A673 (cell line): ENCODE measurements at regions not wholly inside any gene's neighbourhood (a gene's known extent, or its start where the extent isn't known, plus 50 kb on each side); places are given as distances from the start of the nearest gene placed in this dataset.
A peak's percentile ranks its signal among the peaks of the same experiment; 100 is the strongest.

ENCODE experiments used
- BruUV-seq: library from RNA; stranded (reverse); fragments of 400-500 nt; replicated peaks from 2 replicates; lab custom pipeline; 2021; lab: Mats Ljungman, UMichigan
- CTCF ChIA-PET: fragments of 300-600 bp; sonication (Branson Sonifier 250); formaldehyde crosslinking; loops from one replicate; lab custom pipeline; 2022; ENCODE audit warnings: antibody characterized with exemption; lab: Charles Lee
- POLR2A ChIA-PET: fragments of 300-600 bp; sonication (Branson Sonifier 250); formaldehyde crosslinking; loops from one replicate; lab custom pipeline; 2022; ENCODE audit warnings: antibody characterized with exemption; ENCODE audit not compliant: low non-redundant PET; lab: Charles Lee
- DNase-seq: peaks from one replicate; pipeline ENCODE4 v3.0.0-alpha.2; 2015; ENCODE audit warnings: low spot score
- H3K27ac ChIP-seq: fragments of 200-600 bp; sonication (generic); 2 replicates; pipeline ENCODE4 v1.5.1; 2016; ENCODE audit warnings: mixed run types, low read depth, mild to moderate bottlenecking, mixed read lengths, antibody characterized with exemption, low read length; ENCODE audit not compliant: poor library complexity, severe bottlenecking
- H3K27me3 ChIP-seq: fragments of 200-600 bp; sonication (generic); replicated peaks from 2 replicates; pipeline ENCODE4 v1.6.1; 2017; ENCODE audit warnings: mixed run types, low read depth, mild to moderate bottlenecking, mixed read lengths, antibody characterized with exemption, low read length; ENCODE audit not compliant: insufficient read depth, poor library complexity
- H3K36me3 ChIP-seq: fragments of 200-600 bp; sonication (generic); 2 replicates; pipeline ENCODE4 v1.6.1; 2016; ENCODE audit warnings: mixed run types, mild to moderate bottlenecking, mixed read lengths, antibody characterized with exemption, low read length; ENCODE audit not compliant: insufficient read depth, poor library complexity, severe bottlenecking
- H3K4me1 ChIP-seq: fragments of 200-600 bp; sonication (generic); 2 replicates; pipeline ENCODE4 v1.6.1; 2017; ENCODE audit warnings: mixed run types, mild to moderate bottlenecking, mixed read lengths, antibody characterized with exemption, low read length; ENCODE audit not compliant: insufficient read depth, poor library complexity, severe bottlenecking
- H3K4me3 ChIP-seq: fragments of 200-600 bp; sonication (generic); 2 replicates; pipeline ENCODE4 v1.5.1; 2016; ENCODE audit warnings: low read depth, mixed run types, mild to moderate bottlenecking, mixed read lengths, low read length; ENCODE audit not compliant: poor library complexity, severe bottlenecking
- H3K9me3 ChIP-seq: fragments of 200-600 bp; sonication (generic); 2 replicates; pipeline ENCODE4 v1.6.1; 2016; ENCODE audit warnings: mixed run types, low read depth, mild to moderate bottlenecking, mixed read lengths, antibody characterized with exemption, low read length; ENCODE audit not compliant: poor library complexity, severe bottlenecking
- CTCF ChIP-seq: fragments of 300-800, 200-600 bp; sonication (generic); conservative IDR thresholded peaks from 2 replicates; pipeline ENCODE4 v1.5.1; 2017; ENCODE audit warnings: low read depth, mild to moderate bottlenecking, antibody characterized with exemption, low read length, moderate library complexity, mixed read lengths
- EZH2 ChIP-seq: fragments of 200-600 bp; sonication (generic); IDR thresholded peaks from 2 replicates; pipeline ENCODE4 v1.6.1; 2017; ENCODE audit warnings: borderline replicate concordance, low read depth, mild to moderate bottlenecking, mixed read lengths, antibody characterized with exemption, low read length; ENCODE audit not compliant: poor library complexity, severe bottlenecking
- intact Hi-C: fragments of 100-400 bp; cut with micrococcal nuclease; formaldehyde crosslinking; loops from one replicate; pipeline ENCODE4 v1.10.0; 2022; ENCODE audit not compliant: unreplicated experiment

- H3K4me1 ChIP-seq = no peaks in the 10 kb centered on the region
- ChIA-PET CTCF (no interaction called here), POLR2A (interaction anchor here (0.6 kb wide), 1 partner anchor 31 kb away, joined by 3 read pairs; no protein-coding TSS in a partner anchor)
- intact Hi-C loops = no loop called here
- no TSS peak for BruUV-seq
- TF ChIP-seq EZH2 (no peak), CTCF (peak; percentile 45; the same call in 1 of the 2 replicates)
- H3K27ac ChIP-seq = no peak overlapping the region
- H3K27me3 ChIP-seq = no peaks in the 10 kb centered on the region
- no peak overlapping the region for H3K4me3 ChIP-seq
- no peaks in the 10 kb centered on the region for H3K9me3 ChIP-seq
- no peaks in the 10 kb centered on the region for H3K36me3 ChIP-seq
- peak; percentile 29 for DNase-seq
These were observed 401.2 kb upstream of the SOX11 start for GRCh38 chr2:5290900-5291546.

GRCh38 chr2:5304640-5305039, 387.5 kb upstream of the SOX11 start:
- Histone ChIP-seq H3K4me1 (no peaks in the 10 kb centered on the region), H3K27ac (no peak overlapping the region), H3K36me3 (no peaks in the 10 kb centered on the region), H3K9me3 (no peaks in the 10 kb centered on the region), H3K4me3 (no peak overlapping the region), H3K27me3 (no peaks in the 10 kb centered on the region)
- POLR2A ChIA-PET = no interaction called here
- intact Hi-C loops = no loop called here
- no peak for DNase-seq
- BruUV-seq = no TSS peak
- TF ChIP-seq EZH2 = no peak
- CTCF ChIA-PET = no interaction called here

- Histone ChIP-seq H3K27ac (no peak overlapping the region), H3K27me3 (no peaks in the 10 kb centered on the region), H3K4me1 (no peaks in the 10 kb centered on the region), H3K9me3 (no peaks in the 10 kb centered on the region), H3K4me3 (no peak overlapping the region), H3K36me3 (no peaks in the 10 kb centered on the region)
- no peak for TF ChIP-seq CTCF
- TF ChIP-seq EZH2 = no peak
- intact Hi-C loops = no loop called here
- no peak for DNase-seq
- CTCF ChIA-PET = no interaction called here
- POLR2A ChIA-PET = no interaction called here
- no TSS peak for BruUV-seq
These were observed 377.1 kb upstream of the SOX11 start for GRCh38 chr2:5315041-5315440.

- CTCF ChIA-PET = no interaction called here
- intact Hi-C loops = no loop called here
- no peaks in the 10 kb centered on the region for H3K27me3 ChIP-seq
- no peak for DNase-seq
- no peak overlapping the region for H3K4me3 ChIP-seq
- H3K4me1 ChIP-seq = no peaks in the 10 kb centered on the region
- H3K9me3 ChIP-seq = no peaks in the 10 kb centered on the region
- TF ChIP-seq EZH2 = no peak
- TF ChIP-seq CTCF = no peak
- H3K27ac ChIP-seq = no peak overlapping the region
- no peaks in the 10 kb centered on the region for H3K36me3 ChIP-seq
- no TSS peak for BruUV-seq
- POLR2A ChIA-PET = no interaction called here
These were observed 376.7 kb upstream of the SOX11 start for GRCh38 chr2:5315512-5315911.
